Esophagus muscularis mucosa (tissue), 4 donors: ENCODE measurements at regions not wholly inside any gene's neighbourhood (a gene's known extent, or its start where the extent isn't known, plus 50 kb on each side); places are given as distances from the start of the nearest gene placed in this dataset.

Experiments used
- DNase-seq: peaks from one replicate; pipeline ENCODE4 v3.0.0-alpha.2; 2017; ENCODE audit errors: extremely low spot score
- H3K27ac ChIP-seq, 4 donors: fragments of 200-600 bp; sonication (generic); replicated peaks in 1 of 4; 1 replicate in 3 of 4; 2 replicates in 1 of 4; pipeline ENCODE4 v1.5.1; 2016 to 2019; ENCODE audit warnings: mild to moderate bottlenecking in 1 of 4
- H3K27me3 ChIP-seq, 4 donors: fragments of 200-600 bp; sonication (generic); one replicate each; pipeline versions ENCODE4 v1.5.1 to v1.6.0; 2016 to 2019
- H3K36me3 ChIP-seq, 4 donors: fragments of 200-600 bp; sonication (generic); one replicate each; pipeline ENCODE4 v1.5.1; 2016 to 2019
- H3K4me1 ChIP-seq, 4 donors: fragments of 200-600 bp; sonication (generic); one replicate each; pipeline ENCODE4 v1.5.1; 2016 to 2019
- H3K4me3 ChIP-seq, 4 donors: fragments of 200-600 bp; sonication (generic); 1 replicate in 2 of 4; 2 replicates in 2 of 4; pipeline ENCODE4 v1.5.1; 2016 to 2019; ENCODE audit warnings: mild to moderate bottlenecking in 4 of 4, moderate library complexity in 1 of 4
- H3K9me3 ChIP-seq, 4 donors: fragments of 200-600 bp; sonication (generic); 1 replicate in 3 of 4; 2 replicates in 1 of 4; pipeline ENCODE4 v1.5.1; 2016 to 2019
- CTCF ChIP-seq, 3 experiments: fragments of 200-600 bp in 2 of 3; fragments of 450-650 bp in 1 of 3; sonication (generic) in 2 of 3; IDR thresholded peaks; one replicate each; pipeline ENCODE4 v1.5.1; 2017 to 2019; ENCODE audit warnings: antibody characterized with exemption in 3 of 3, mild to moderate bottlenecking in 2 of 3, moderate library complexity in 1 of 3
- EP300 ChIP-seq: sonication (generic); formaldehyde crosslinking; IDR thresholded peaks from one replicate; pipeline ENCODE4 v1.6.1; 2017; ENCODE audit warnings: antibody characterized with exemption
- POLR2A ChIP-seq: fragments of 450-650 bp; IDR thresholded peaks from one replicate; pipeline ENCODE4 v1.6.1; 2017; ENCODE audit warnings: antibody characterized with exemption, moderate library complexity, mild to moderate bottlenecking, low read depth
- POLR2AphosphoS5 ChIP-seq, 2 donors: sonication (generic); formaldehyde crosslinking; IDR thresholded peaks; one replicate each; pipeline ENCODE4 v1.6.1; 2017; ENCODE audit warnings: antibody characterized with exemption in 2 of 2
- WGBS: methylation state at CpG from one replicate; pipeline ENCODE4 v1.1.5; 2018; 5-methylcytosine and 5-hydroxymethylcytosine counted together
- intact Hi-C: fragments of 100-400 bp; cut with DNase I; formaldehyde crosslinking; loops from one replicate; pipeline ENCODE4 v1.15.1; 2023

GRCh38 chr13:99821741-99822140, 149.8 kb downstream of the ZIC5 start:
- intact Hi-C loops = no loop called here
- 93% methylated on average over 3 of the region's 3 CpGs for WGBS
- H3K27ac ChIP-seq = no peak overlapping the region

GRCh38 chr13:99819967-99820366, 151.6 kb downstream of the ZIC5 start:
- Histone ChIP-seq H3K9me3 (peaks cover 0 to 11% (median 2%) of the 10 kb centered on the region in 4 donors), H3K27ac (no peak overlapping the region), H3K27me3 (no peaks in the 10 kb centered on the region), H3K4me3 (no peak overlapping the region), H3K4me1 (no peaks in the 10 kb centered on the region), H3K36me3 (no peaks in the 10 kb centered on the region)
- TF ChIP-seq POLR2AphosphoS5 (IDR thresholded peaks at IDR 0.05) = no peak
- no peak for TF ChIP-seq EP300
- TF ChIP-seq CTCF (IDR thresholded peaks at IDR 0.05) = no peak
- TF ChIP-seq POLR2A = no peak
- 77% methylated on average over 7 of the region's 7 CpGs for WGBS
- no peak for DNase-seq
- intact Hi-C loops = no loop called here

More at GRCh38 chr13:99821741-99822140, 149.8 kb downstream of the ZIC5 start:
- H3K9me3 ChIP-seq = peaks cover 0 to 11% (median 2%) of the 10 kb centered on the region in 4 donors
- H3K27me3 ChIP-seq = no peaks in the 10 kb centered on the region
- TF ChIP-seq POLR2AphosphoS5 (IDR thresholded peaks at IDR 0.05) = no peak
- no peak for TF ChIP-seq CTCF (IDR thresholded peaks at IDR 0.05)
- TF ChIP-seq EP300 = no peak
- no peak for TF ChIP-seq POLR2A
- no peaks in the 10 kb centered on the region for H3K4me1 ChIP-seq
- no peaks in the 10 kb centered on the region for H3K36me3 ChIP-seq
- DNase-seq = no peak
- H3K4me3 ChIP-seq = no peak overlapping the region

- H3K27me3 ChIP-seq = no peaks in the 10 kb centered on the region
- WGBS = 87% methylated on average over 2 of the region's 2 CpGs
- TF ChIP-seq POLR2AphosphoS5 (IDR thresholded peaks at IDR 0.05) (no peak), POLR2A (no peak), EP300 (no peak), CTCF (IDR thresholded peaks at IDR 0.05) (no peak)
- DNase-seq = no peak
- no peak overlapping the region for H3K4me3 ChIP-seq
- no peaks in the 10 kb centered on the region for H3K4me1 ChIP-seq
- intact Hi-C loops = no loop called here
- H3K27ac ChIP-seq = no peak overlapping the region
- H3K36me3 ChIP-seq = no peaks in the 10 kb centered on the region
- no peaks in the 10 kb centered on the region for H3K9me3 ChIP-seq
These were observed 155.2 kb downstream of the ZIC5 start for GRCh38 chr13:99816321-99816720.

- no peak overlapping the region for H3K27ac ChIP-seq
- H3K4me1 ChIP-seq = no peaks in the 10 kb centered on the region
- DNase-seq = no peak
- no peaks in the 10 kb centered on the region for H3K9me3 ChIP-seq
- intact Hi-C loops = no loop called here
- H3K27me3 ChIP-seq = no peaks in the 10 kb centered on the region
- H3K4me3 ChIP-seq = no peak overlapping the region
- no peaks in the 10 kb centered on the region for H3K36me3 ChIP-seq
- WGBS = 92% methylated on average over 8 of the region's 8 CpGs
- TF ChIP-seq POLR2AphosphoS5 (IDR thresholded peaks at IDR 0.05) (no peak), POLR2A (no peak), CTCF (IDR thresholded peaks at IDR 0.05) (no peak), EP300 (no peak)
These were observed 158.1 kb downstream of the ZIC5 start for GRCh38 chr13:99813336-99814095.

- TF ChIP-seq CTCF (IDR thresholded peaks at IDR 0.05) = no peak
- TF ChIP-seq POLR2AphosphoS5 (IDR thresholded peaks at IDR 0.05) = no peak
- no peak for TF ChIP-seq POLR2A
- TF ChIP-seq EP300 = no peak
- Histone ChIP-seq H3K4me1 (no peaks in the 10 kb centered on the region), H3K36me3 (no peaks in the 10 kb centered on the region), H3K27me3 (no peaks in the 10 kb centered on the region), H3K4me3 (no peak overlapping the region), H3K9me3 (no peaks in the 10 kb centered on the region), H3K27ac (no peak overlapping the region)
- WGBS = 91% methylated on average over 5 of the region's 5 CpGs
- intact Hi-C loops = no loop called here
- no peak for DNase-seq
These were observed 158.9 kb downstream of the ZIC5 start for GRCh38 chr13:99812625-99813024.
